NCI-H526 treated with DMSO at 0.1 percent for 48 hours (cell line): ENCODE measurements at regions not wholly inside any gene's neighbourhood (a gene's known extent, or its start where the extent isn't known, plus 50 kb on each side); places are given as distances from the start of the nearest gene placed in this dataset.
"Not testable (repeated sequence)": the region's sequence is repeated elsewhere in the genome, so short reads cannot be mapped to it uniquely, and the experiment has no call there.

Experiments
- DNase-seq: peaks from one replicate; lab custom pipeline; 2025; lab: John Stamatoyannopoulos, UW

DNA sequence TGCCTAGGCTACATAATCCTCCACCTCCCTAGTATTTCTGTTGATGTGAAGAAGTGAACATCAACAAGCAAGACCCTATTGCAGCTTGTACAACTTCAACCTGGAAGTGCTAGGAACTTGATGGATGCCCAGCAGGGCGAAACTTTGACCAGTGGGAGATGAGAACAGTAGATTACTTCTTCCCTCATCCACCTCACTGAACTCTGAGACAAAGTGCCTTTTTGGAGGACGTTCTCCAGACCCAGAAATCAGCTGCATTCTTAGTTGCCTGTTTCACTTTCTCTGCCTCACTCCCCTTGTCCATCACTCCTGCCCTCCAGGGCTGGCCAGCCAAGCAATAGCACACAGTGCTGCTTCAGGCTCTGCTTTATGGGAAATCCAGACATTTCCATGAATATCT lies 683.4 kb downstream of the GALC start:
- DNase-seq, result no peak

DNA sequence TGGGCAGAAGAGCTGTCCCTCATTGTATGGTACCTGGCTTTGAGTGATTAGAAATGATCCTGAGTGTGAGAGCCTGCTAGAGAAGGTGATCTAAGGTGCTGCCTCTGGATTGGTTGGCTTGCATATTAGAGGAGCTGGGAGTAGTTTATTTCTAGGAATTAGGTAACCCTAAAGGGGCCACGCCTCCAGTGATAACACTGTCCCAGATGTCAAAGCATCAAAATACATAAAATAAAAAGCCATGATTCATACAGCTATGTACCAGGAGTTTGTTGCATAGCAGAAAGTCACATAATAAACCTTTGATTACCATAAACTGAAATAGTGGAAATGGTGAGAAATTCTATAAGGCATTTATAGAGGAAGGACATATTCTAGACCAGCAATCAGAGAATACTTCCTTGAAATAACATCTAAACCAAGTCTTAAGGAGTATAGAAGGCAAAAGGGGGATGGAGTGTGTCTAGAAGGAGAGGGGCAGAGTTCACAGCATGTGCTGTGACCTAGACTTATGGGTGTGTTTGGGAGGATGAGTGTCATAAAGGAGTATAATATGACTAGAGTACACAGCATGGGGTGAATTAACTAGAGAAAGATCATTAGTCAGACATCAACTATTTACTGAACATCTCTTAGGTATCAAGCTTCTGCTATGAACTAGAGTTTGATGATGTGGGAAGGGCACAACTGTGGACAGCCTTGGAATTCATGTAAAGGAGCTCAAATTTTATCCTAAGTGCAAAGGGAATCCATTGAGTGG lies 686.4 kb downstream of the GALC start:
- DNase-seq, result no peak

- no peak for DNase-seq
Measured at GRCh38 chr14:87305345-87305744, 687.6 kb downstream of the GALC start.

- DNase-seq, result no peak
Measured at GRCh38 chr14:87304404-87304803, 688.6 kb downstream of the GALC start.

DNA sequence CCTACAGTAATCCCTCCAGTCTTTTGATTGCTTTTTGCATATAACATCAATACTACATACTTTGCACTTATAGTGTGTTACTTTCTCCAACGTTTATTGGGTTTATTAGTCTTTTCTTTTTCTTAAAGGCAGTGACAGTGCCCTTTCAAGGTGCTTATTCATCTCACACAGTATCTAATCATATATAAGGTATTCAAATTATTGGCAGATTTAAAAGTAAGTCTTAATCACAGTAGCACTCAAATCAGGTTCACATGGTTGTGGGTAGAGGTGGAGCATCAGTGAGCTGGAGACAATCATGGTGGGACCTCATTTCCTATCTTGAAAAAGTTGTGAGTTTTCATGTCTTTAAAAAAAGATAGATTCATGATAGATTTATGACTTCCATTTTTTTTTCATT lies 706.2 kb downstream of the GALC start:
- no peak for DNase-seq

DNA sequence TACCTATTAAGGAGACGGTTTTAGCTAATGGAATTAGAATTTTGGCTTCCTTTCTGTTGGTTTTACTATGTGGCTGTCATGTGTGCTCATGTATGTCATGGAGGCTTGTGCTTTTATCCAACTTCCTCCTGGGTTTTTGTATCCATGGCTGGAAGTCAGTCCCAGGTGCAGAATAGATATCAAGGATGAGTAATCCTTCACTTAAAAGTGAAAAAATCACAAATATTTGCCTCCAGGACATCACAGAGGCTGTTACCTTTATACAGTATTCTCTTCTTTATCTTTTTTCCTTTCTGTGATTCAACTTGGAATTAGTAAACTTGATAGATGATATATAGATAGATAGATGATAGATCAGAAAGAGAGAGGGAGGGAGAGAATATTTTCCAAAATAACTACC lies 706.8 kb downstream of the GALC start:
- DNase-seq, result no peak

GRCh38 chr14:87285506-87285905 lies 707.5 kb downstream of the GALC start:
- no peak for DNase-seq

DNA sequence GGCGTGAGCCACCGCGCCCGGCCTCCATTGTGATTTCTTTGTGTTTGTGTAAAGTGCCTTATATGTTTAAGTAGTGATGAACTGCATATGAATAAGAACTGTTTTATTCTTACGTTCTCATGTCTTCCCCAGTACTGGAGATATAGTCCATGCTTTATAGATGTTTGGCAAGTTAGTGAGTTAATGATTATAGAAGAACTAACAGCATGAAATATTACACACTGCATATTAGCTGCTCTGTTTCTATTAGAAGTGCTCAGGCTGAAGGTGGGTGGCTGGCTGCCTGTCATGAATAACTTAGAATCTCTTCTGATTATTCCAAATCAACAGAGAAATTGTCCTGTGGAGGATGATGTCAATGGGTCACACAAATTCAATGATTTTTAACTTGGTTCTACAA lies 709.4 kb downstream of the GALC start:
- DNase-seq, result no peak

GRCh38 chr14:87282266-87282665 lies 710.7 kb downstream of the GALC start:
- DNase-seq, result peak; percentile 50

- DNase-seq, result no peak
Measured at GRCh38 chr14:87278415-87278814, 714.6 kb downstream of the GALC start.

GRCh38 chr14:87271331-87271730 lies 721.7 kb downstream of the GALC start:
- no peak for DNase-seq

- no peak for DNase-seq
Measured at GRCh38 chr14:87268997-87269396, 724.0 kb downstream of the GALC start.

GRCh38 chr14:87264796-87265195 lies 728.2 kb downstream of the GALC start:
- no peak for DNase-seq

DNA sequence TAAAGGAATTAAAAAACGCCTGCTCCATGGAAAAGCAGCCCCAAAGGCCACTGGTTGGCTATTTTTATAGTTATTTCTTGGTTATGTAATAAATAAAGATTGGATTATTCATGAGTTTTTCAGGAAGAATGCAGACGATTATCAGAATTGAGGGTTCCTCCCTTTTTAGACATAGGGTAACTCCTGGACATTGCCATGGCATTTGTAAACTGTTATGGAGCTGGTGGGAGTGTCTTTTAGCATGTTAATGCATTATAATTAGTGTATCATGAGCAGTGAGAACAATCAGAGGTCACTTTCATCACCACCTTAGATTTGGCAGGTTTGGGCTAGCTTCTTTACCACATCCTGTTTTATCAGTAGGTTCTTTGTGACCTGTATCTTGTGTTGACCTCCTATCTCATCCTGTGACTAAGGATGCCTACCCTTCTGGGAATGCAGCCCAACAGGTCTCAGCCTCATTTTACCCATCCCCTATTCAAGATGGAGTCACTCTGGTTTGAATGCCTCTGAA lies 728.7 kb downstream of the GALC start:
- no peak for DNase-seq

DNA sequence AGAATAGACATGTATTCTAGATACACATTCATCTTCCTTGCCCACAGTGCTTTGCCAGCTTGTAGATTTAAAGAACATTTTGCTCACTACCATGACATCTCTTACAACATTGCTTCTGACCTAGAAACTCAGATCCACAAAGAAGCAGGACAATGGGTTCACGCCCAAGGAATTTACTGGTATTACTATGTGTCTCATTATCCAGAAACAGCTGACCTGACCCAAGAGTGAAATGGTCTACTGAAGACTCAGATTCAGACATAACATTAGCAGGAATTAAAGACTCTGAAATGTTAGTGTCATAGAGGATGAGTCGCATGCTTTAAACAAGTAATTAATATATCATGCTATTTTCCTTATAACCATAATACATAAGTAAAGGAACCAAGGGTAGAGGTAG lies 731.4 kb downstream of the GALC start:
- DNase-seq, result no peak

DNA sequence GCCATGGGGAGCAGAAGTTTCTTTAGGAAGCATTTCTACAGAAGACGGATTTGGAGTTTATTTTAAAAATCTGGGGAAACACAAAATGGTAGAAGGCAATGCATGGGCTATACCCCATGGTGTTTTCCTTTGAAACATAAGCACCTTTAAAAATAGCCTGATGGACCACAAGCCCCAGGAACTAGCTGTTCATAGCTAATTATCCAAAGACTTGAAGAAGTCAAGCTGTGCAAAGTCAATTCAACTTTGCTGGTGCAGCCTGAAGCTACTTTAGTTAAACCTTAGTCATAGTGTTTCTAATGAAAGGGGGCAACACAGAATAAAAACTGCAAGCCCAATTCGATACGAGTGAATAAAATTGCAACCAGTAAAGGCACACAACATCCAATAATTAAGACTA lies 732.5 kb downstream of the GALC start:
- no peak for DNase-seq

DNA sequence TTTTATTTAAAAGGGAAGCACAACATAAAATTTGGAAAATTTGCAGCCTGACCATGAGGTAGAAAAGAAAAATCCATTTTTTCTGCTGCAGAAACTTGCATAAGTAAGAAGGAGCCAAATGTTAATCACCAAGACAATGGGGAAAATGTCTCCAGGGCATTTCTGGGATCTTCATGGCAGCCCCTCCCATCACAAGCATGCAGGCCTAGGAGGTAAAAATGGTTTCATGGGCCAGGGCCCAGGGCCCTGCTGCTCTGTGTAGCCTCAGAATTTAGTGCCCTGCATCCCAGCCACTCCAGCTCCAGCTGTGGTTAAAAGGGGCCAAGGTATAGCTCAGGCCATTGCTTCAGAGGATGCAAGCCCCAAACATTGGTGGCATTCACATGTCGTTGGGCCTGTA lies 735.6 kb downstream of the GALC start:
- DNase-seq, result no peak

- DNase-seq, result no peak
Measured at GRCh38 chr14:87255058-87255457, 737.9 kb downstream of the GALC start.

- DNase-seq, result no peak
Measured at GRCh38 chr14:87254331-87254874, 738.6 kb downstream of the GALC start.

DNA sequence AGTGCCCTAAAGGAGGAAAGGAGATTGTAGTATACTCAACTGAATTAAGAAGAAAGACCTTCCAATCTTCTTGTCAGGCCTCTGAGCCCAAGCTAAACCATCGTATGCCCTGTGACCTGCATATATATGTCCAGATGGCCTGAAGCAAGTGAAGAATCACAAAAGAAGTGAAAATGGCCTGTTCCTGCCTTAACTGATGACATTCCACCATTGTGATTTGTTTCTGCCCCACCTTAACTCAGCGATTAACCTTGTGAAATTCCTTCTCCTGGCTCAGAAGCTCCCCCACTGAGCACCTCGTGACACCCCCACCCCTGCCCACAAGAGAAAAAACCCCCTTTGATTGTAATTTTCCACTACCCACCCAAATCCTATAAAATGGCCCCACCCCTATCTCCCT lies 739.2 kb downstream of the GALC start:
- DNase-seq, result not testable (repeated sequence)

DNA sequence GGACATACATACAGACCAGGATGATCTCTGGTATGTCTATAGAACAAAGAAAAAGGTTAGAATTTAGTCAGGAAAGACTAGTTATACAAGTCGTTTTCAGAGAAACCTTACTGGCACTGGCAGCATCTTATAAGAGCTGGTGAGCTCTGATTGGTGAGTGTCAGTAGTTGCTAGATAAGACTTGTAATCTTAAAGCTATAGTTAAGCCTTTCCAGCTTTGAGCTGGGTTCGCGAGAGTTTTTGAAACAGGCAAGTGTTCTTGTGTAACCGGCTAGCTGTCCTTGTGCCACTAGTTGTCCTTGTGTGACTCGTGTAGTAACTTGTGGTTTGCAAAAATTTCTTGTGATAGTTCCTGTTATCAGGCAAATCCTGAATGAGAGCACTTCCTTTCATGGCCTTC lies 740.9 kb downstream of the GALC start:
- DNase-seq, result no peak

DNA sequence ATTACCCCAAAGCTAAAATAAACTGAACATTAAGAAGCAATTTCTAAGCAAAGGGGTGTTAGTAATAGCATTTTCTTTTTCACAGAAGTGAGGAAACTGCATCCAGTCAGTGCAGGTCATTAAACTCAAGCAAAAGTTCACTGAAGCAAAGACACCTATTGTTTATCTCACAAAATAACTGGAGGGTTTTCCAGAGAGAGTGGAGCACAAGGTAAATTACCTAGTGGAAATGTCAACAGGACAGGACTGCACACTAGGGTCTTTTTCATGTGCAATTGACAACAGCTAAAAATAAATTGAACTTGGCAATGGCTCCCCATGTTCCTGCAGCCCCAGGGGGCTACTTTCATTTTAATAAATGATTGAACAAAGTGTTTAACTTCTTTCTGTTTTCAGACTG lies 742.0 kb downstream of the GALC start:
- no peak for DNase-seq

- DNase-seq, result no peak
Measured at GRCh38 chr14:87241018-87241768, 751.8 kb downstream of the GALC start.
